Tibial nerve (tissue), 4 donors: ENCODE measurements at regions not wholly inside any gene's neighbourhood (a gene's known extent, or its start where the extent isn't known, plus 50 kb on each side); places are given as distances from the start of the nearest gene placed in this dataset.

Source experiments
- DNase-seq, 2 donors: peaks; one replicate each; pipeline ENCODE4 v3.0.0-alpha.2; 2019; ENCODE audit warnings: low spot score in 2 of 2
- H3K27ac ChIP-seq, 4 donors: fragments of 200-600 bp; sonication (generic) in 3 of 4; one replicate each; pipeline ENCODE4 v1.5.1; 2017 to 2019; ENCODE audit warnings: mild to moderate bottlenecking in 1 of 4
- H3K27me3 ChIP-seq, 2 donors: fragments of 200-600 bp; sonication (generic) in 1 of 2; one replicate each; pipeline versions ENCODE4 v1.5.1 to v1.6.0; 2017 to 2019
- H3K36me3 ChIP-seq, 3 donors: fragments of 200-600 bp; sonication (generic); one replicate each; pipeline ENCODE4 v1.5.1; 2018 to 2019
- H3K4me1 ChIP-seq, 4 donors: fragments of 200-600 bp; sonication (generic) in 3 of 4; one replicate each; pipeline ENCODE4 v1.5.1; 2017 to 2019
- H3K4me3 ChIP-seq, 4 donors: fragments of 200-600 bp; sonication (generic) in 3 of 4; one replicate each; pipeline ENCODE4 v1.5.1; 2017 to 2019; ENCODE audit warnings: mild to moderate bottlenecking in 1 of 4, moderate library complexity in 1 of 4
- H3K9me3 ChIP-seq, 4 donors: fragments of 200-600 bp; sonication (generic) in 3 of 4; one replicate each; pipeline ENCODE4 v1.5.1; 2017 to 2019
- CTCF ChIP-seq, 5 experiments: fragments of 200-600 bp in 3 of 5; fragments of 450-650 bp in 2 of 5; sonication (generic) in 3 of 5; IDR thresholded peaks; one replicate each; pipeline ENCODE4 v1.5.1; 2016 to 2019; ENCODE audit warnings: antibody characterized with exemption in 5 of 5, mild to moderate bottlenecking in 3 of 5, moderate library complexity in 2 of 5
- EP300 ChIP-seq, 2 donors: sonication (generic); formaldehyde crosslinking; IDR thresholded peaks; one replicate each; pipeline ENCODE4 v1.6.1; 2017; ENCODE audit warnings: antibody characterized with exemption in 2 of 2, mild to moderate bottlenecking in 1 of 2
- POLR2A ChIP-seq, 2 donors: fragments of 450-650 bp; IDR thresholded peaks; one replicate each; pipeline ENCODE4 v1.6.1; 2017; ENCODE audit warnings: antibody characterized with exemption in 2 of 2, mild to moderate bottlenecking in 2 of 2, moderate library complexity in 2 of 2
- WGBS, 2 donors: methylation state at CpG; one replicate each; pipeline ENCODE4 v1.1.5; 2018; 5-methylcytosine and 5-hydroxymethylcytosine counted together

- no peaks in the 10 kb centered on the region for H3K4me1 ChIP-seq
- no peaks in the 10 kb centered on the region for H3K36me3 ChIP-seq
- H3K9me3 ChIP-seq: no peaks in the 10 kb centered on the region
- H3K4me3 ChIP-seq: no peak overlapping the region
- no peak for DNase-seq
- H3K27ac ChIP-seq: no peak overlapping the region
- H3K27me3 ChIP-seq: no peaks in the 10 kb centered on the region
- no peak for TF ChIP-seq POLR2A (IDR thresholded peaks at IDR 0.05)
- TF ChIP-seq EP300 (IDR thresholded peaks at IDR 0.05): no peak
- no peak for TF ChIP-seq CTCF (IDR thresholded peaks at IDR 0.05)
Observed at GRCh38 chr1:239600588-239600987, 214.2 kb downstream of the CHRM3 start.

GRCh38 chr1:239601108-239601507 is 214.7 kb downstream of the CHRM3 start:
- H3K4me1 ChIP-seq: no peaks in the 10 kb centered on the region
- H3K4me3 ChIP-seq: no peak overlapping the region
- no peak overlapping the region for H3K27ac ChIP-seq
- H3K27me3 ChIP-seq: no peaks in the 10 kb centered on the region
- no peak for TF ChIP-seq EP300 (IDR thresholded peaks at IDR 0.05)
- TF ChIP-seq POLR2A (IDR thresholded peaks at IDR 0.05): no peak
- no peak for TF ChIP-seq CTCF (IDR thresholded peaks at IDR 0.05)
- no peaks in the 10 kb centered on the region for H3K9me3 ChIP-seq
- H3K36me3 ChIP-seq: no peaks in the 10 kb centered on the region
- DNase-seq: no peak

GRCh38 chr1:239603530-239603929 is 217.2 kb downstream of the CHRM3 start:
- Histone ChIP-seq H3K9me3 (no peaks in the 10 kb centered on the region), H3K4me1 (no peaks in the 10 kb centered on the region), H3K27ac (no peak overlapping the region), H3K27me3 (no peaks in the 10 kb centered on the region), H3K36me3 (no peaks in the 10 kb centered on the region), H3K4me3 (no peak overlapping the region)
- TF ChIP-seq POLR2A (IDR thresholded peaks at IDR 0.05): no peak
- DNase-seq: no peak
- WGBS, 2 donors: 91 to 94% methylated on average over 3 of the region's 3 CpGs

- Histone ChIP-seq H3K4me3 (no peak overlapping the region), H3K36me3 (no peaks in the 10 kb centered on the region), H3K9me3 (no peaks in the 10 kb centered on the region), H3K27me3 (no peaks in the 10 kb centered on the region), H3K27ac (no peak overlapping the region), H3K4me1 (no peaks in the 10 kb centered on the region)
- DNase-seq: no peak
- no peak for TF ChIP-seq CTCF (IDR thresholded peaks at IDR 0.05)
- no peak for TF ChIP-seq POLR2A (IDR thresholded peaks at IDR 0.05)
- TF ChIP-seq EP300 (IDR thresholded peaks at IDR 0.05): no peak
- WGBS, 2 donors: 56 to 60% methylated on average over 2 of the region's 2 CpGs
Observed at GRCh38 chr1:239606850-239607400, 220.6 kb downstream of the CHRM3 start.

- Histone ChIP-seq H3K9me3 (no peaks in the 10 kb centered on the region), H3K36me3 (no peaks in the 10 kb centered on the region), H3K27ac (no peak overlapping the region), H3K4me1 (no peaks in the 10 kb centered on the region), H3K4me3 (no peak overlapping the region), H3K27me3 (no peaks in the 10 kb centered on the region)
- WGBS, 2 donors: 92% methylated on average over 6 of the region's 6 CpGs
- no peak for DNase-seq
- no peak for TF ChIP-seq CTCF (IDR thresholded peaks at IDR 0.05)
- TF ChIP-seq EP300 (IDR thresholded peaks at IDR 0.05): no peak
- no peak for TF ChIP-seq POLR2A (IDR thresholded peaks at IDR 0.05)
Observed at GRCh38 chr1:239608469-239608868, 222.1 kb downstream of the CHRM3 start.

- Histone ChIP-seq H3K9me3 (no peaks in the 10 kb centered on the region), H3K27ac (no peak overlapping the region), H3K27me3 (no peaks in the 10 kb centered on the region), H3K36me3 (no peaks in the 10 kb centered on the region), H3K4me1 (no peaks in the 10 kb centered on the region), H3K4me3 (no peak overlapping the region)
- TF ChIP-seq EP300 (IDR thresholded peaks at IDR 0.05) (no peak), POLR2A (IDR thresholded peaks at IDR 0.05) (no peak), CTCF (IDR thresholded peaks at IDR 0.05) (no peak)
- 59 to 63% methylated on average over 1 of the region's 1 CpG for WGBS, 2 donors
- DNase-seq: no peak
Observed at GRCh38 chr1:239612379-239612778, 226.0 kb downstream of the CHRM3 start.
